ENCODE measurements at regions not wholly inside any gene's neighbourhood (a gene's known extent, or its start where the extent isn't known, plus 50 kb on each side); places are given as distances from the start of the nearest gene placed in this dataset.

DNA sequence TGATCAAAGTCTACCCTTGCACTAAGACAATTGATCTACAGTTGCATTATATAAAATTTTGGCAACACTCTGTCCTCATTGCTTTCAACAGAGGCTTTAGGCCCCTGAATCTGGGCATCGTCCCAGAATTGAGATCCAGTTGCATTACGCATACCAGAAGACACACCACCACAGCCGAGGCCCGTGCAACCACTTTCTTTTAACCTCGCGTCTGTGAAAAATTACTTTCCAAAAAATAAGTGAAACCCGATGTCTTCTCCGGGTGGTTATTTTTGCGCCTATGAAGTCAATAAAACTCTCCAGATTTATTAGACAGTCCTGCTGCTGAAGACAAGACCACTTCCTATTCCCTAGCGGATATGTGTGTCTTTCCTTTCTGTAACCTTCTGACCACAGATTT, 52.1 kb upstream of the NFIB start:
- TF ChIP-seq YY1 (IDR thresholded peaks at IDR 0.05; ENCODE audit: insufficient read depth, insufficient read length) (no peak), ZNF274 (IDR thresholded peaks at IDR 0.05; ENCODE audit: low read depth, low read length) (no peak), SUZ12 (IDR thresholded peaks at IDR 0.05; ENCODE audit: extremely low read depth, insufficient read depth, insufficient read length) (no peak)

Data from NT2/D1 (cell line).